T-cell (primary cell): ENCODE measurements at regions not wholly inside any gene's neighbourhood (a gene's known extent, or its start where the extent isn't known, plus 50 kb on each side); places are given as distances from the start of the nearest gene placed in this dataset.

Source experiments
- ATAC-seq, 4 experiments: fragments of 200-7000 bp in 3 of 4; fragments of 150-1000 bp in 1 of 4; cut with Tn5 transposase; replicated peaks in 1 of 4; 1 replicate in 3 of 4; 2 replicates in 1 of 4; pipeline ENCODE4 v1.10.0; 2021; ENCODE audit warnings: moderate library complexity in 3 of 4, mild to moderate bottlenecking in 2 of 4, moderate number of reproducible peaks in 1 of 4
- CTCF ChIA-PET, 2 donors: fragments of 300-600 bp; sonication (Branson Sonifier 250); formaldehyde crosslinking; loops; one replicate each; lab custom pipeline; 2022; ENCODE audit warnings: antibody characterized with exemption in 2 of 2; lab: Charles Lee
- POLR2A ChIA-PET, 2 donors: fragments of 300-600 bp; sonication (Branson Sonifier 250); formaldehyde crosslinking; loops; one replicate each; lab custom pipeline; 2022; ENCODE audit warnings: antibody characterized with exemption in 2 of 2; lab: Charles Lee
- DNase-seq, 35 experiments: peaks; one replicate each; pipeline versions ENCODE4 v3.0.0 to v3.0.0-alpha.2; 2013 to 2023
- H3K27ac ChIP-seq: one replicate; pipeline ENCODE4 v1.5.1; 2013; ENCODE audit warnings: low read length
- H3K27me3 ChIP-seq, 2 experiments: replicated peaks in 1 of 2; 1 replicate in 1 of 2; 2 replicates in 1 of 2; pipeline versions ENCODE4 v1.6.1 to v1.7.0; 2013; ENCODE audit warnings: low read length in 1 of 2, mixed read lengths in 1 of 2; ENCODE audit not compliant: control insufficient read depth in 2 of 2, insufficient read depth in 2 of 2; ENCODE audit errors: extremely low read depth in 1 of 2
- H3K36me3 ChIP-seq, 2 donors: 1 replicate in 1 of 2; 2 replicates in 1 of 2; pipeline versions ENCODE4 v1.6.1 to v1.7.0; 2013; ENCODE audit warnings: low read length in 1 of 2; ENCODE audit not compliant: control insufficient read depth in 2 of 2, insufficient read depth in 1 of 2; ENCODE audit errors: extremely low read depth in 1 of 2
- H3K4me1 ChIP-seq, 2 experiments: 1 replicate in 1 of 2; 2 replicates in 1 of 2; pipeline versions ENCODE4 v1.6.1 to v1.7.0; 2013; ENCODE audit warnings: low read length in 2 of 2, mixed read lengths in 1 of 2; ENCODE audit not compliant: insufficient read depth in 2 of 2, control insufficient read depth in 1 of 2; ENCODE audit errors: extremely low read depth in 1 of 2
- H3K4me3 ChIP-seq, 2 donors: 1 replicate in 1 of 2; 2 replicates in 1 of 2; pipeline versions ENCODE4 v1.5.1 to v1.7.0; 2013; ENCODE audit warnings: mild to moderate bottlenecking in 2 of 2, low read length in 1 of 2, moderate library complexity in 1 of 2; ENCODE audit not compliant: control insufficient read depth in 1 of 2; ENCODE audit errors: extremely low read depth in 1 of 2
- H3K9me3 ChIP-seq: 2 replicates; pipeline ENCODE4 v1.7.0; 2013
- H3K27ac Mint-ChIP-seq, 2 donors: one replicate each; pipeline ENCODE4 v1.8.0; 2020 to 2021; ENCODE audit warnings: mild to moderate bottlenecking in 2 of 2, mixed read lengths in 2 of 2
- H3K27me3 Mint-ChIP-seq, 2 donors: one replicate each; pipeline ENCODE4 v1.8.0; 2021 to 2022; ENCODE audit warnings: mixed read lengths in 2 of 2
- H3K36me3 Mint-ChIP-seq: one replicate; pipeline ENCODE4 v1.8.0; 2021; ENCODE audit warnings: mixed read lengths
- H3K4me1 Mint-ChIP-seq, 3 donors: one replicate each; pipeline ENCODE4 v1.8.0; 2020 to 2022; ENCODE audit warnings: mixed read lengths in 3 of 3, mild to moderate bottlenecking in 1 of 3
- H3K4me3 Mint-ChIP-seq, 3 donors: one replicate each; pipeline ENCODE4 v1.8.0; 2020 to 2022; ENCODE audit warnings: mild to moderate bottlenecking in 3 of 3, mixed read lengths in 3 of 3, moderate library complexity in 3 of 3
- H3K9me3 Mint-ChIP-seq, 3 donors: one replicate each; pipeline ENCODE4 v1.8.0; 2020 to 2022; ENCODE audit warnings: mixed read lengths in 3 of 3
- WGBS: methylation state at CpG from one replicate; pipeline ENCODE4 v1.1.5; 2013; ENCODE audit warnings: missing lambda C conversion rate; ENCODE audit not compliant: insufficient coverage; 5-methylcytosine and 5-hydroxymethylcytosine counted together

- H3K9me3 Mint-ChIP-seq, result no peaks in the 10 kb centered on the region
- Histone ChIP-seq H3K27ac (no peak overlapping the region), H3K36me3 (no peaks in the 10 kb centered on the region), H3K4me3 (no peak overlapping the region), H3K4me1 (no peaks in the 10 kb centered on the region), H3K9me3 (no peaks in the 10 kb centered on the region), H3K27me3 (no peaks in the 10 kb centered on the region)
- DNase-seq, result no peak
- WGBS, result 60% methylated on average over 2 of the region's 3 CpGs
- ChIA-PET POLR2A (no interaction called here), CTCF (no interaction called here)
- no peaks in the 10 kb centered on the region for H3K27me3 Mint-ChIP-seq
- H3K36me3 Mint-ChIP-seq, result no peaks in the 10 kb centered on the region
- no peak overlapping the region for H3K27ac Mint-ChIP-seq
- ATAC-seq, result no peak
- H3K4me1 Mint-ChIP-seq, result no peaks in the 10 kb centered on the region
- H3K4me3 Mint-ChIP-seq, result no peak overlapping the region
Observed at GRCh38 chr2:60002183-60002867, 551.1 kb downstream of the BCL11A start.

DNA sequence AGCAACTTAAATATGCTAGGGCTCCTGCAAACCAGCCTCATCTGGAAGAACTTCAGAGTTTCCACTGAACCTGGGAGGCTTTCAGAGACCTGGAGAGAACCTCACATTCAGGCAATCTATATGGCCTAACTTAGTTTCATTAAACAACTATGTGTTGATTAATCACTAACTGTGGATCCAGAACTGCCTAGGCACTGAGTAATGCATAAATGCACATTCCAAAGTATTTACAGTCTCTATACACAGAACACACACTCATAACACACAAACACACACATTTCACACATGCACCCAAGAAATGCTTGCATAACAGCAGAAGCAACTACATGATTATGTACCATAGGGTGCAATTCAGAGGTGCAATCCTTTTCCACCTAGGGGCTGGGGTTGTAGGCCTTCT lies 552.8 kb downstream of the BCL11A start:
- H3K27ac ChIP-seq, result no peak overlapping the region

GRCh38 chr2:59998324-59998723 lies 555.1 kb downstream of the BCL11A start:
- Mint-ChIP-seq H3K4me1 (no peaks in the 10 kb centered on the region), H3K27ac (no peak overlapping the region), H3K27me3 (no peaks in the 10 kb centered on the region), H3K9me3 (no peaks in the 10 kb centered on the region), H3K4me3 (no peak overlapping the region), H3K36me3 (no peaks in the 10 kb centered on the region)
- CTCF ChIA-PET, result no interaction called here
- Histone ChIP-seq H3K36me3 (no peaks in the 10 kb centered on the region), H3K27ac (no peak overlapping the region), H3K9me3 (no peaks in the 10 kb centered on the region), H3K4me1 (no peaks in the 10 kb centered on the region), H3K4me3 (no peak overlapping the region), H3K27me3 (no peaks in the 10 kb centered on the region)
- ATAC-seq (no peak), DNase-seq (no peak)
- POLR2A ChIA-PET, result interaction anchor here in 1 of 2 donors (0.7 kb wide), 1 partner anchor 756 kb away, joined by 6 read pairs; no protein-coding TSS in a partner anchor

More for the DNA sequence above, 552.8 kb downstream of the BCL11A start:
- no peaks in the 10 kb centered on the region for H3K36me3 Mint-ChIP-seq
- H3K27me3 Mint-ChIP-seq, result no peaks in the 10 kb centered on the region
- Histone ChIP-seq H3K36me3 (no peaks in the 10 kb centered on the region), H3K4me1 (no peaks in the 10 kb centered on the region), H3K4me3 (no peak overlapping the region), H3K27me3 (no peaks in the 10 kb centered on the region), H3K9me3 (no peaks in the 10 kb centered on the region)
- DNase-seq (no peak), ATAC-seq (no peak)
- POLR2A ChIA-PET, result no interaction called here
- H3K4me1 Mint-ChIP-seq, result no peaks in the 10 kb centered on the region
- CTCF ChIA-PET, result no interaction called here
- H3K4me3 Mint-ChIP-seq, result no peak overlapping the region
- no peak overlapping the region for H3K27ac Mint-ChIP-seq
- no peaks in the 10 kb centered on the region for H3K9me3 Mint-ChIP-seq

GRCh38 chr2:59997371-59997770 lies 556.1 kb downstream of the BCL11A start:
- Mint-ChIP-seq H3K27ac (no peak overlapping the region), H3K9me3 (no peaks in the 10 kb centered on the region), H3K4me1 (no peaks in the 10 kb centered on the region), H3K4me3 (no peak overlapping the region), H3K27me3 (no peaks in the 10 kb centered on the region), H3K36me3 (no peaks in the 10 kb centered on the region)
- Histone ChIP-seq H3K4me3 (no peak overlapping the region), H3K36me3 (no peaks in the 10 kb centered on the region), H3K4me1 (no peaks in the 10 kb centered on the region), H3K27me3 (no peaks in the 10 kb centered on the region), H3K9me3 (no peaks in the 10 kb centered on the region), H3K27ac (no peak overlapping the region)
- POLR2A ChIA-PET, result interaction anchor here in 1 of 2 donors (0.6 kb wide), 1 partner anchor 10 kb away, joined by 3 read pairs; no protein-coding TSS in a partner anchor
- no peak for DNase-seq
- CTCF ChIA-PET, result no interaction called here
- WGBS, result no CpG with 5 or more reads among the region's 3 CpGs
- ATAC-seq, result no peak

- WGBS, result no CpG with 5 or more reads among the region's 3 CpGs
- H3K4me3 Mint-ChIP-seq, result no peak overlapping the region
- H3K27me3 ChIP-seq, result no peaks in the 10 kb centered on the region
- ChIA-PET POLR2A (no interaction called here), CTCF (no interaction called here)
- H3K4me1 Mint-ChIP-seq, result no peaks in the 10 kb centered on the region
- H3K27me3 Mint-ChIP-seq, result no peaks in the 10 kb centered on the region
- ATAC-seq (no peak), DNase-seq (no peak)
- no peak overlapping the region for H3K27ac ChIP-seq
- no peak overlapping the region for H3K4me3 ChIP-seq
- H3K36me3 Mint-ChIP-seq, result no peaks in the 10 kb centered on the region
- no peaks in the 10 kb centered on the region for H3K4me1 ChIP-seq
- no peak overlapping the region for H3K27ac Mint-ChIP-seq
- no peaks in the 10 kb centered on the region for H3K9me3 ChIP-seq
- no peaks in the 10 kb centered on the region for H3K36me3 ChIP-seq
- H3K9me3 Mint-ChIP-seq, result no peaks in the 10 kb centered on the region
Observed at GRCh38 chr2:59996855-59997254, 556.6 kb downstream of the BCL11A start.

GRCh38 chr2:59993726-59994125 lies 559.7 kb downstream of the BCL11A start:
- H3K27ac Mint-ChIP-seq, result no peak overlapping the region
- ATAC-seq, result no peak
- H3K4me3 Mint-ChIP-seq, result no peak overlapping the region
- H3K4me1 Mint-ChIP-seq, result no peaks in the 10 kb centered on the region
- DNase-seq, result no peak
- ChIA-PET CTCF (no interaction called here), POLR2A (no interaction called here)
- WGBS, result no CpG with 5 or more reads among the region's 2 CpGs
- no peaks in the 10 kb centered on the region for H3K27me3 ChIP-seq
- no peaks in the 10 kb centered on the region for H3K27me3 Mint-ChIP-seq
- no peaks in the 10 kb centered on the region for H3K4me1 ChIP-seq
- H3K9me3 Mint-ChIP-seq, result no peaks in the 10 kb centered on the region
- no peak overlapping the region for H3K4me3 ChIP-seq
- H3K36me3 Mint-ChIP-seq, result no peaks in the 10 kb centered on the region
- H3K27ac ChIP-seq, result no peak overlapping the region
- H3K9me3 ChIP-seq, result no peaks in the 10 kb centered on the region
- H3K36me3 ChIP-seq, result no peaks in the 10 kb centered on the region

- no peaks in the 10 kb centered on the region for H3K9me3 Mint-ChIP-seq
- Histone ChIP-seq H3K4me1 (no peaks in the 10 kb centered on the region), H3K36me3 (no peaks in the 10 kb centered on the region), H3K27me3 (no peaks in the 10 kb centered on the region), H3K9me3 (no peaks in the 10 kb centered on the region), H3K27ac (no peak overlapping the region), H3K4me3 (no peak overlapping the region)
- DNase-seq (no peak), ATAC-seq (no peak)
- POLR2A ChIA-PET, result no interaction called here
- CTCF ChIA-PET, result no interaction called here
- H3K36me3 Mint-ChIP-seq, result no peaks in the 10 kb centered on the region
- no peak overlapping the region for H3K4me3 Mint-ChIP-seq
- H3K27ac Mint-ChIP-seq, result no peak overlapping the region
- H3K27me3 Mint-ChIP-seq, result no peaks in the 10 kb centered on the region
- no peaks in the 10 kb centered on the region for H3K4me1 Mint-ChIP-seq
Observed at GRCh38 chr2:59988341-59988740, 565.1 kb downstream of the BCL11A start.
